ENCODE measurements at regions not wholly inside any gene's neighbourhood (a gene's known extent, or its start where the extent isn't known, plus 50 kb on each side); places are given as distances from the start of the nearest gene placed in this dataset.

- no peak for TF ChIP-seq CTCF (IDR thresholded peaks at IDR 0.05; ENCODE audit: low read depth, low read length)
- in situ Hi-C loops (cut with HindIII; ENCODE audit: low sequenced_read_pairs) = no loop called here
- no peak for DNase-seq (ENCODE audit: low read depth, low spot score)
- no peak overlapping the region for H3K4me3 ChIP-seq (ENCODE audit: low read depth, low read length)
Measured at GRCh38 chr11:39021539-39021938, 2423.5 kb upstream of the RAG2 start.

GRCh38 chr11:39011797-39012196 is 2413.8 kb upstream of the RAG2 start:
- DNase-seq (ENCODE audit: low read depth, low spot score) = no peak
- in situ Hi-C loops (cut with HindIII; ENCODE audit: low sequenced_read_pairs) = no loop called here

GRCh38 chr11:38990841-38991240 is 2392.8 kb upstream of the RAG2 start:
- DNase-seq (ENCODE audit: low read depth, low spot score) = no peak
- H3K4me3 ChIP-seq (ENCODE audit: low read depth, low read length) = no peak overlapping the region
- no peak for TF ChIP-seq CTCF (IDR thresholded peaks at IDR 0.05; ENCODE audit: low read depth, low read length)
- in situ Hi-C loops (cut with HindIII; ENCODE audit: low sequenced_read_pairs) = no loop called here

More at GRCh38 chr11:39011797-39012196, 2413.8 kb upstream of the RAG2 start:
- TF ChIP-seq CTCF (IDR thresholded peaks at IDR 0.05; ENCODE audit: low read depth, low read length) = no peak
- H3K4me3 ChIP-seq (ENCODE audit: low read depth, low read length) = no peak overlapping the region

GRCh38 chr11:38990139-38990538 is 2392.1 kb upstream of the RAG2 start:
- in situ Hi-C loops (cut with HindIII; ENCODE audit: low sequenced_read_pairs) = no loop called here
- no peak overlapping the region for H3K4me3 ChIP-seq (ENCODE audit: low read depth, low read length)
- DNase-seq (ENCODE audit: low read depth, low spot score) = no peak
- no peak for TF ChIP-seq CTCF (IDR thresholded peaks at IDR 0.05; ENCODE audit: low read depth, low read length)

GRCh38 chr11:38988908-38989307 is 2390.9 kb upstream of the RAG2 start:
- no peak for TF ChIP-seq CTCF (IDR thresholded peaks at IDR 0.05; ENCODE audit: low read depth, low read length)
- DNase-seq (ENCODE audit: low read depth, low spot score) = no peak
- no peak overlapping the region for H3K4me3 ChIP-seq (ENCODE audit: low read depth, low read length)
- in situ Hi-C loops (cut with HindIII; ENCODE audit: low sequenced_read_pairs) = no loop called here

GRCh38 chr11:38972220-38972619 is 2374.2 kb upstream of the RAG2 start:
- in situ Hi-C loops (cut with HindIII; ENCODE audit: low sequenced_read_pairs) = no loop called here
- no peak for DNase-seq (ENCODE audit: low read depth, low spot score)
- no peak for TF ChIP-seq CTCF (IDR thresholded peaks at IDR 0.05; ENCODE audit: low read depth, low read length)
- no peak overlapping the region for H3K4me3 ChIP-seq (ENCODE audit: low read depth, low read length)

GRCh38 chr11:38971141-38971540 is 2373.1 kb upstream of the RAG2 start:
- no peak for DNase-seq (ENCODE audit: low read depth, low spot score)
- H3K4me3 ChIP-seq (ENCODE audit: low read depth, low read length) = no peak overlapping the region
- no peak for TF ChIP-seq CTCF (IDR thresholded peaks at IDR 0.05; ENCODE audit: low read depth, low read length)
- in situ Hi-C loops (cut with HindIII; ENCODE audit: low sequenced_read_pairs) = no loop called here
